Activated naive CD4-positive, alpha-beta T cell treated with anti-CD3 and anti-CD28 coated beads for 36 hours (primary cell): ENCODE measurements at regions not wholly inside any gene's neighbourhood (a gene's known extent, or its start where the extent isn't known, plus 50 kb on each side); places are given as distances from the start of the nearest gene placed in this dataset.
"Not testable (repeated sequence)": the region's sequence is repeated elsewhere in the genome, so short reads cannot be mapped to it uniquely, and the experiment has no call there.

Experiments
- CTCF ChIA-PET: fragments of 350-600 bp; sonication (Branson Sonifier 250); formaldehyde crosslinking; loops from one replicate; lab custom pipeline; 2021; ENCODE audit warnings: antibody characterized with exemption; lab: Charles Lee
- DNase-seq: peaks from one replicate; pipeline ENCODE4 v3.0.0-alpha.2; 2020
- H3K27ac Mint-ChIP-seq: one replicate; pipeline ENCODE4 v1.8.0; 2021; ENCODE audit warnings: mild to moderate bottlenecking, mixed read lengths
- H3K27me3 Mint-ChIP-seq: one replicate; pipeline ENCODE4 v1.8.0; 2021; ENCODE audit warnings: low read depth, mixed read lengths
- H3K36me3 Mint-ChIP-seq: one replicate; pipeline ENCODE4 v1.8.0; 2021; ENCODE audit warnings: low read depth, mixed read lengths
- H3K4me1 Mint-ChIP-seq: one replicate; pipeline ENCODE4 v1.8.0; 2021; ENCODE audit warnings: low read depth, mixed read lengths
- H3K4me3 Mint-ChIP-seq: one replicate; pipeline ENCODE4 v1.8.0; 2021; ENCODE audit warnings: mild to moderate bottlenecking, moderate library complexity, mixed read lengths
- H3K9me3 Mint-ChIP-seq: one replicate; pipeline ENCODE4 v1.8.0; 2021; ENCODE audit warnings: mixed read lengths
- intact Hi-C: fragments of 100-400 bp; cut with micrococcal nuclease; formaldehyde crosslinking; loops from one replicate; pipeline ENCODE4 v1.15.1; 2023

- intact Hi-C loops, result no loop called here
- H3K27me3 Mint-ChIP-seq, result no peaks in the 10 kb centered on the region
- H3K4me3 Mint-ChIP-seq, result no peak overlapping the region
- CTCF ChIA-PET, result interaction anchor here (0.6 to 1.2 kb wide), 2 partner anchors 92 to 308 kb away, joined by 3 read pairs; no protein-coding TSS in a partner anchor
- H3K4me1 Mint-ChIP-seq, result peaks cover 3% of the 10 kb centered on the region
- DNase-seq, result no peak
- H3K27ac Mint-ChIP-seq, result no peak overlapping the region
- H3K9me3 Mint-ChIP-seq, result peaks cover 4% of the 10 kb centered on the region
- no peaks in the 10 kb centered on the region for H3K36me3 Mint-ChIP-seq
These were observed 66.0 kb downstream of the KBTBD8 start for GRCh38 chr3:67064105-67064504.

- H3K27me3 Mint-ChIP-seq, result no peaks in the 10 kb centered on the region
- no peak overlapping the region for H3K27ac Mint-ChIP-seq
- H3K9me3 Mint-ChIP-seq, result peaks cover 1% of the 10 kb centered on the region
- CTCF ChIA-PET, result interaction anchor here (1.2 kb wide), 1 partner anchor 47 kb away, joined by 4 read pairs; no protein-coding TSS in a partner anchor
- no peaks in the 10 kb centered on the region for H3K4me1 Mint-ChIP-seq
- intact Hi-C loops, result no loop called here
- no peak overlapping the region for H3K4me3 Mint-ChIP-seq
- H3K36me3 Mint-ChIP-seq, result no peaks in the 10 kb centered on the region
- DNase-seq, result no peak
These were observed 69.1 kb downstream of the KBTBD8 start for GRCh38 chr3:67067251-67067650.

- DNase-seq, H3K27ac Mint-ChIP-seq, H3K27me3 Mint-ChIP-seq, H3K9me3 Mint-ChIP-seq, H3K4me3 Mint-ChIP-seq, H3K36me3 Mint-ChIP-seq: not testable (repeated sequence)
- intact Hi-C loops, result loop anchor here (10.0 kb wide), 1 partner anchor 768 kb away; no protein-coding TSS in a partner anchor
- peaks cover 29% of the 10 kb centered on the region for H3K4me1 Mint-ChIP-seq
- CTCF ChIA-PET, result interaction anchor here (0.5 kb wide), 1 partner anchor 1947 kb away, joined by 3 read pairs; no protein-coding TSS in a partner anchor
These were observed 74.5 kb downstream of the KBTBD8 start for GRCh38 chr3:67072640-67073039.

- intact Hi-C loops, result loop anchor here (10.0 kb wide), 1 partner anchor 769 kb away; no protein-coding TSS in a partner anchor
- no peak overlapping the region for H3K27ac Mint-ChIP-seq
- peaks cover 39% of the 10 kb centered on the region for H3K4me1 Mint-ChIP-seq
- no peaks in the 10 kb centered on the region for H3K27me3 Mint-ChIP-seq
- H3K4me3 Mint-ChIP-seq, result no peak overlapping the region
- H3K36me3 Mint-ChIP-seq, result peaks cover 3% of the 10 kb centered on the region
- CTCF ChIA-PET, result no interaction called here
- DNase-seq, result no peak
- peaks cover 1% of the 10 kb centered on the region for H3K9me3 Mint-ChIP-seq
These were observed 75.7 kb downstream of the KBTBD8 start for GRCh38 chr3:67073812-67074211.

GRCh38 chr3:67075295-67075694 is 77.2 kb downstream of the KBTBD8 start:
- no peaks in the 10 kb centered on the region for H3K27me3 Mint-ChIP-seq
- CTCF ChIA-PET, result interaction anchor here (0.9 kb wide), 1 partner anchor 9 kb away, joined by 4 read pairs; no protein-coding TSS in a partner anchor

GRCh38 chr3:67076607-67077006 is 78.5 kb downstream of the KBTBD8 start:
- peaks cover 44% of the 10 kb centered on the region for H3K4me1 Mint-ChIP-seq
- H3K27ac Mint-ChIP-seq, result no peak overlapping the region
- no peak overlapping the region for H3K4me3 Mint-ChIP-seq
- intact Hi-C loops, result loop anchor here (2.0 to 10.0 kb wide), 4 partner anchors 60 to 981 kb away; partner anchors contain the start of gene SLC25A26
- peaks cover 5% of the 10 kb centered on the region for H3K36me3 Mint-ChIP-seq
- no peaks in the 10 kb centered on the region for H3K27me3 Mint-ChIP-seq
- peaks cover 1% of the 10 kb centered on the region for H3K9me3 Mint-ChIP-seq
- no peak for DNase-seq
- CTCF ChIA-PET, result no interaction called here

More at GRCh38 chr3:67075295-67075694, 77.2 kb downstream of the KBTBD8 start:
- DNase-seq, result peak; percentile 69
- H3K36me3 Mint-ChIP-seq, result peaks cover 5% of the 10 kb centered on the region
- intact Hi-C loops, result loop anchor here (1.0 to 10.0 kb wide), 7 partner anchors 8 to 1174 kb away; partner anchors contain the start of genes KBTBD8 and SLC25A26
- no peak overlapping the region for H3K27ac Mint-ChIP-seq
- peaks cover 42% of the 10 kb centered on the region for H3K4me1 Mint-ChIP-seq
- H3K4me3 Mint-ChIP-seq, result no peak overlapping the region
- peaks cover 1% of the 10 kb centered on the region for H3K9me3 Mint-ChIP-seq

- Mint-ChIP-seq H3K36me3 (peaks cover 11% of the 10 kb centered on the region), H3K27ac (no peak overlapping the region), H3K9me3 (peaks cover 6% of the 10 kb centered on the region), H3K4me3 (no peak overlapping the region), H3K27me3 (no peaks in the 10 kb centered on the region), H3K4me1 (peaks cover 50% of the 10 kb centered on the region)
- CTCF ChIA-PET, result no interaction called here
- intact Hi-C loops, result loop anchor here (2.0 to 10.0 kb wide), 4 partner anchors 61 to 980 kb away; partner anchors contain the start of gene SLC25A26
- peak; percentile 16 for DNase-seq
These were observed 79.5 kb downstream of the KBTBD8 start for GRCh38 chr3:67077656-67078055.

GRCh38 chr3:67082533-67083024 is 84.5 kb downstream of the KBTBD8 start:
- no peaks in the 10 kb centered on the region for H3K27me3 Mint-ChIP-seq
- intact Hi-C loops, result loop anchor here (1.0 to 2.0 kb wide), 7 partner anchors 7 to 2000 kb away; partner anchors contain the start of genes KBTBD8 and SUCLG2
- H3K9me3 Mint-ChIP-seq, result peaks cover 33% of the 10 kb centered on the region
- peak overlapping the region; percentile 94 for H3K27ac Mint-ChIP-seq
- H3K36me3 Mint-ChIP-seq, result peaks cover 41% of the 10 kb centered on the region
- H3K4me3 Mint-ChIP-seq, result no peak overlapping the region
- peaks cover 38% of the 10 kb centered on the region for H3K4me1 Mint-ChIP-seq
- DNase-seq, result no peak
- CTCF ChIA-PET, result interaction anchor here (1.1 to 1.2 kb wide), 2 partner anchors 15 to 31 kb away, joined by 3 to 4 read pairs; no protein-coding TSS in a partner anchor

GRCh38 chr3:67083277-67083676 is 85.2 kb downstream of the KBTBD8 start:
- Mint-ChIP-seq H3K27ac (peak overlapping the region; percentile 94), H3K36me3 (peaks cover 38% of the 10 kb centered on the region), H3K9me3 (peaks cover 39% of the 10 kb centered on the region), H3K27me3 (no peaks in the 10 kb centered on the region), H3K4me3 (peak overlapping the region; percentile 61), H3K4me1 (peaks cover 31% of the 10 kb centered on the region)
- DNase-seq, result peak; percentile 79
- intact Hi-C loops, result loop anchor here (1.0 to 2.0 kb wide), 7 partner anchors 8 to 2000 kb away; partner anchors contain the start of genes KBTBD8 and SUCLG2
- CTCF ChIA-PET, result interaction anchor here (1.0 to 1.2 kb wide), 4 partner anchors 15 to 280 kb away, joined by 3 to 4 read pairs (median 4); no protein-coding TSS in a partner anchor

- intact Hi-C loops, result no loop called here
- peaks cover 46% of the 10 kb centered on the region for H3K9me3 Mint-ChIP-seq
- H3K27me3 Mint-ChIP-seq, result no peaks in the 10 kb centered on the region
- no peak for DNase-seq
- CTCF ChIA-PET, result no interaction called here
- peaks cover 24% of the 10 kb centered on the region for H3K4me1 Mint-ChIP-seq
- no peak overlapping the region for H3K4me3 Mint-ChIP-seq
- no peak overlapping the region for H3K27ac Mint-ChIP-seq
- H3K36me3 Mint-ChIP-seq, result peaks cover 30% of the 10 kb centered on the region
These were observed 89.7 kb downstream of the KBTBD8 start for GRCh38 chr3:67087788-67088187.

- H3K4me1 Mint-ChIP-seq, result peaks cover 9% of the 10 kb centered on the region
- peaks cover 13% of the 10 kb centered on the region for H3K36me3 Mint-ChIP-seq
- no peak overlapping the region for H3K4me3 Mint-ChIP-seq
- intact Hi-C loops, result no loop called here
- H3K27ac Mint-ChIP-seq, result no peak overlapping the region
- H3K9me3 Mint-ChIP-seq, result peaks cover 34% of the 10 kb centered on the region
- peak; percentile 31 for DNase-seq
- CTCF ChIA-PET, result no interaction called here
- H3K27me3 Mint-ChIP-seq, result no peaks in the 10 kb centered on the region
These were observed 92.4 kb downstream of the KBTBD8 start for GRCh38 chr3:67090474-67090873.

GRCh38 chr3:67093305-67093704 is 95.2 kb downstream of the KBTBD8 start:
- no peak overlapping the region for H3K27ac Mint-ChIP-seq
- no peaks in the 10 kb centered on the region for H3K36me3 Mint-ChIP-seq
- CTCF ChIA-PET, result no interaction called here
- no peaks in the 10 kb centered on the region for H3K27me3 Mint-ChIP-seq
- H3K9me3 Mint-ChIP-seq, result peaks cover 12% of the 10 kb centered on the region
- no peak overlapping the region for H3K4me3 Mint-ChIP-seq
- DNase-seq, result no peak
- intact Hi-C loops, result no loop called here
- H3K4me1 Mint-ChIP-seq, result peaks cover 11% of the 10 kb centered on the region
